GM20000 (cell line): ENCODE measurements at regions not wholly inside any gene's neighbourhood (a gene's known extent, or its start where the extent isn't known, plus 50 kb on each side); places are given as distances from the start of the nearest gene placed in this dataset.
"Not testable (repeated sequence)": the region's sequence is repeated elsewhere in the genome, so short reads cannot be mapped to it uniquely, and the experiment has no call there.

Experiments used
- DNase-seq: peaks from one replicate; pipeline ENCODE4 v3.0.0; 2012; ENCODE audit warnings: low spot score
- TF ChIP-seq, protein P1 (sequence below): IDR thresholded peaks from 2 replicates; pipeline ENCODE4 v1.5.1; 2012; ENCODE audit warnings: mild to moderate bottlenecking, control low read depth; ENCODE audit errors: extremely low read depth, missing control alignments

DNA sequence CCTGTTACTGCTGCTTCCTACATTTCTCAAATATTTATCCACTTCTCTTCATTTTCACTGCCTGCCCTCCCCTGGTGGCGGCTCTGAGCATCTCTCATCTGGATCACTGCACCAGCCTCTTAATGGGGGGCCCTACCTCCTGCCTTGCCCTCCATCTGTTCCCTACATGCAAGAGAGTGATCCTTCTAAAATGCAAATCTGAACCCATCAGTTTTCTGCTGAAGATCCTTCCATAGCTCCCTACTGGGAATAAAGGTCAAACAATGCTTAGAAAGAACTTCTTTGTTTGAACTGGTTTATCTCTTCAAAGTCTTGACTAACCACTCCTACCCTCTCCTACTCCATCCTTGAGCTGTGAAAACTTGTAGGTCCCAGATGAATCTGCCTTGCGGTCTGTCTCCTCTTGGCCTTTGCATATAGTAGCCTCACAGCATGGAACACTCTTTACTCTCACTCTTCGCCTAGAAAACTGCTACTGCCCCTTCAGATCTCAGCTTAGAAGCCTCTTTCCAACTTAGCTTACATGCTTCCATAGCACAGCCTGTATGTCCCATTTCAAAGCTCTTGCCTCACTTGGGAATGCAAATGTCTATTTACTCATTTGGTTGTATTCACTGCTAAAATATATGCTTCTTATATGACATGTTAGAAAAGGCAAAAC, 119.3 kb downstream of the QRSL1 start:
- DNase-seq, result no peak
- TF ChIP-seq, protein P1, sequence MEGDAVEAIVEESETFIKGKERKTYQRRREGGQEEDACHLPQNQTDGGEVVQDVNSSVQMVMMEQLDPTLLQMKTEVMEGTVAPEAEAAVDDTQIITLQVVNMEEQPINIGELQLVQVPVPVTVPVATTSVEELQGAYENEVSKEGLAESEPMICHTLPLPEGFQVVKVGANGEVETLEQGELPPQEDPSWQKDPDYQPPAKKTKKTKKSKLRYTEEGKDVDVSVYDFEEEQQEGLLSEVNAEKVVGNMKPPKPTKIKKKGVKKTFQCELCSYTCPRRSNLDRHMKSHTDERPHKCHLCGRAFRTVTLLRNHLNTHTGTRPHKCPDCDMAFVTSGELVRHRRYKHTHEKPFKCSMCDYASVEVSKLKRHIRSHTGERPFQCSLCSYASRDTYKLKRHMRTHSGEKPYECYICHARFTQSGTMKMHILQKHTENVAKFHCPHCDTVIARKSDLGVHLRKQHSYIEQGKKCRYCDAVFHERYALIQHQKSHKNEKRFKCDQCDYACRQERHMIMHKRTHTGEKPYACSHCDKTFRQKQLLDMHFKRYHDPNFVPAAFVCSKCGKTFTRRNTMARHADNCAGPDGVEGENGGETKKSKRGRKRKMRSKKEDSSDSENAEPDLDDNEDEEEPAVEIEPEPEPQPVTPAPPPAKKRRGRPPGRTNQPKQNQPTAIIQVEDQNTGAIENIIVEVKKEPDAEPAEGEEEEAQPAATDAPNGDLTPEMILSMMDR, result no peak

DNA sequence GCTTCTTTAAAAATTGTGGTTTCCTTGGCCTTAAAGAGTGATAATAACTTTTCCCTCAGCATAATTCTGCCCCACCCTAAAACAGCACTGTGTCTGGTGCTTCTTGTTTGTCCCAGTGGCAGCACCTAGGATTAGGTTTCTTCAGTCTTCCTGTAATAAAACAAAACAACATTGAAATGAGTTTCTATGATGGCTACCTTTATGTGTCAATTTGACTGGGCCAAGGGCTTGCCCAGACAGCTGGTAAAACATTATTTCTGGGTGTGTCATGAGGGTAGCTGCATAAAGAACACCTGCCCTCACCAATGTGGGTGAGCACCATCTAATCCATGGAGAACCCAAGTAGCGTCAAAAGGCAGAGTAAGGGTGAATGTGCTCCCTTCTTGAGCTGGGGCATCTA, 117.8 kb downstream of the QRSL1 start:
- TF ChIP-seq, protein P1, result no peak
- no peak for DNase-seq

- DNase-seq, result no peak
Measured at GRCh38 chr6:106746652-106747051, 117.3 kb downstream of the QRSL1 start.

GRCh38 chr6:106745824-106746582, 116.6 kb downstream of the QRSL1 start:
- DNase-seq, result no peak
- TF ChIP-seq, protein P1, result no peak

More at GRCh38 chr6:106746652-106747051, 117.3 kb downstream of the QRSL1 start:
- TF ChIP-seq, protein P1, result no peak

DNA sequence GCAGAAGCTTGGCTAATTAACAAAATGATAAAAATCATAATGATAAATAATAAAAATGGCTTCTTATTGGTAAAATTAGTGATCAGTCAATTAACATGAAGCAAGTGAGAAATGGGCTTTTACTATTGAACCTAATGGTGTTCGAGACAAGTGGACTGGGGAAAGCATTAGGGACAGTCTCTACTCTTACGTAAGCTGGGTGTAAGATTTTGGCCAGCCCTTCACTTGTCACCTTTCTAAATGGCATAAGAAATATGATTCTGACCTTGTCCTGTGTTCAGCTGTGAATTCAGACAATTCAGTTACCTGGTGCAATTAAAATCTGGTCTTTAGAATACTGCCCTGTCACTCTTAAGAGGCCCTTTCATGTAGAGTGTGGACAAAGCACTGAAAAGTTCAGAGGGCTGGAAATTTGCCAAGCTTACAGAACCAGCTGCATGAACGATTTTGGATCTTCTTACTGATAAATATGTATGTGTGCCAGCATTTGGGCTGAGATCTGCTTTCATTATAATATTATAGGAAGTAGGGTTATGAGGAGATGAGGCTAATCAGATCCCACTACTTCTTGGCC, 115.9 kb downstream of the QRSL1 start:
- TF ChIP-seq, protein P1, result no peak
- DNase-seq, result no peak

DNA sequence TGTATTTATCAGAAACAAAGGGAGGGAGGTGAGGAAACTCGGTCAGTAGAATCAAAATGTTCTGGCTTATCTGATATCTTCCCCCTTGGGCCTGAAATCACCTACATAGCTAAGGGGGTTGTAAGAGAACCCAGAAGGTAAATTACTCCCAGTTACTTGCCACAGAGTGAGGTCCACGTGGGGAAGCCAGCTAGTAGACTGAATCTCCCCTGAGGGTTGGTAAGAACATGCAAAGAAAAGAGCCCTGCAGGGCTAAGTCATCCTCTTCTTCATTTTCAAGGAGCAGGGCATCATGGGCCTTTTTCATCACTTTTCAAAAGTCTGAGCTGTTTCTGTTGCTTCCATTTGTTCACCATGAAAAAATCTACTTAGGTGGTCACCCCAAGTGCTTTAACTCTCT, 115.4 kb downstream of the QRSL1 start:
- TF ChIP-seq, protein P1, result no peak
- DNase-seq, result no peak

- not testable (repeated sequence) for DNase-seq
Measured at GRCh38 chr6:106744029-106744428, 114.7 kb downstream of the QRSL1 start.

DNA sequence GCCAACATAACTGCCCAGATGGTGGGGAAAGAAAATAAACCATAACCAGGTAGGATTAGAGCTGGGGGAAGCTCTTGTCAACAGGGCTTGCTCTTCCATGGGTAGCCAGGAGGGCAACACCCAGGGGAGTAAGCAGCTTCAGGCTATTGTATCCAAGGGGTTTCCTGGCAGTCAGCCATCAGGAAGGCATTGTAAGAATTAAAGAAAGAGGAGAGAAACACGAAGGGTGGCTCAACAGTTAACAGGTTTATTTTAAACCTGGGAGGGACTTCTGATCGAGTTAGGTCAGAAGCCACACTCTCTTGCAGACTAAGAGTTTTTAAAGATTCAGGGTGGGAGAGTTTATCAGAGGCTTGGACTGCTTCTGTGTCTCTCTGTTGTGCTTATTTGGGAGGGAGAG, 114.2 kb downstream of the QRSL1 start:
- DNase-seq, result no peak
- TF ChIP-seq, protein P1, result no peak
